HEK293 (cell line): ENCODE measurements at regions not wholly inside any gene's neighbourhood (a gene's known extent, or its start where the extent isn't known, plus 50 kb on each side); places are given as distances from the start of the nearest gene placed in this dataset.

Source experiments
- CTCF ChIA-PET: fragments of 350-600 bp; formaldehyde crosslinking; extraction: SDS; loops from one replicate; lab custom pipeline; 2021; ENCODE audit warnings: antibody characterized with exemption; lab: Yijun Ruan, JAX
- POLR2A ChIA-PET: fragments of 300-600 bp; formaldehyde crosslinking; extraction: SDS; loops from one replicate; lab custom pipeline; 2020; ENCODE audit warnings: antibody characterized with exemption, inconsistent platforms; lab: Yijun Ruan, JAX
- H3K27ac ChIP-seq: fragments of 200-500 bp; sonication (Bioruptor generic); 2 replicates; pipeline ENCODE4 v1.5.1; 2014; ENCODE audit warnings: low read depth, low read length, control low read depth, inconsistent platforms; ENCODE audit errors: extremely low read depth
- H3K36me3 ChIP-seq, 2 experiments: fragments of 200-500 bp in 1 of 2; sonication (Bioruptor generic) in 1 of 2; 1 replicate in 1 of 2; 2 replicates in 1 of 2; pipeline ENCODE4 v1.5.1; 2014 to 2017; ENCODE audit warnings: inconsistent platforms in 2 of 2, low read length in 2 of 2; ENCODE audit not compliant: control insufficient read depth in 2 of 2, insufficient read depth in 1 of 2
- H3K4me1 ChIP-seq: fragments of 200-500 bp; sonication (Bioruptor generic); 2 replicates; pipeline ENCODE4 v1.5.1; 2014; ENCODE audit warnings: mild to moderate bottlenecking, low read length, inconsistent platforms; ENCODE audit not compliant: control insufficient read depth, insufficient read depth
- H3K4me3 ChIP-seq: 2 replicates; pipeline ENCODE4 v1.5.1; 2011; ENCODE audit warnings: low read depth, mild to moderate bottlenecking, control low read depth, low read length, moderate library complexity
- H3K9me3 ChIP-seq: fragments of 200-500 bp; sonication (Bioruptor generic); 2 replicates; pipeline ENCODE4 v1.5.1; 2014; ENCODE audit warnings: low read depth, low read length, inconsistent platforms; ENCODE audit not compliant: control insufficient read depth, insufficient read depth
- BCL11B ChIP-seq: fragments of 450-650 bp; formaldehyde crosslinking; IDR thresholded peaks from 2 replicates; pipeline ENCODE4 v1.5.1; 2016; ENCODE audit warnings: low read depth, missing biosample characterization, missing genetic modification characterization
- EGR2 ChIP-seq: fragments of 450-650 bp; formaldehyde crosslinking; IDR thresholded peaks from 2 replicates; pipeline ENCODE4 v1.5.1; 2016; ENCODE audit warnings: low read depth, missing biosample characterization, missing genetic modification characterization
- GFI1B ChIP-seq: fragments of 450-650 bp; formaldehyde crosslinking; IDR thresholded peaks from 2 replicates; pipeline ENCODE4 v1.5.1; 2016; ENCODE audit warnings: missing biosample characterization, missing genetic modification characterization
- HOXD13 ChIP-seq: sonication (generic); formaldehyde crosslinking; IDR thresholded peaks from 2 replicates; pipeline ENCODE4 v1.8.0; 2022; ENCODE audit warnings: missing genetic modification reagents, borderline replicate concordance
- KLF8 ChIP-seq: fragments of 450-650 bp; formaldehyde crosslinking; IDR thresholded peaks from 2 replicates; pipeline ENCODE4 v1.5.1; 2016; ENCODE audit warnings: missing biosample characterization, missing genetic modification characterization
- OSR2 ChIP-seq: fragments of 450-650 bp; formaldehyde crosslinking; IDR thresholded peaks from 2 replicates; pipeline ENCODE4 v1.5.1; 2016; ENCODE audit warnings: missing biosample characterization, missing genetic modification characterization
- PRDM1 ChIP-seq: fragments of 450-650 bp; formaldehyde crosslinking; IDR thresholded peaks from 2 replicates; pipeline ENCODE4; 2016; ENCODE audit warnings: missing biosample characterization, missing genetic modification characterization
- RBAK ChIP-seq: fragments of 450-650 bp; formaldehyde crosslinking; IDR thresholded peaks from 2 replicates; pipeline ENCODE4 v1.5.1; 2016; ENCODE audit warnings: missing biosample characterization, missing genetic modification characterization
- REPIN1 ChIP-seq: fragments of 450-650 bp; formaldehyde crosslinking; IDR thresholded peaks from 2 replicates; pipeline ENCODE4 v1.5.1; 2017; ENCODE audit warnings: missing biosample characterization, missing genetic modification characterization, low read depth
- SP2 ChIP-seq: fragments of 450-650 bp; formaldehyde crosslinking; IDR thresholded peaks from 2 replicates; pipeline ENCODE4 v1.5.1; 2016; ENCODE audit warnings: missing biosample characterization, missing genetic modification characterization
- YY1 ChIP-seq: fragments of 450-650 bp; formaldehyde crosslinking; IDR thresholded peaks from 2 replicates; pipeline ENCODE4 v1.5.1; 2018; ENCODE audit warnings: missing biosample characterization, missing genetic modification characterization
- ZNF157 ChIP-seq: fragments of 450-650 bp; formaldehyde crosslinking; IDR thresholded peaks from 2 replicates; pipeline ENCODE4 v1.5.1; 2016; ENCODE audit warnings: missing biosample characterization, missing genetic modification characterization
- ZNF211 ChIP-seq: fragments of 450-650 bp; formaldehyde crosslinking; IDR thresholded peaks from 2 replicates; pipeline ENCODE4 v1.5.1; 2016; ENCODE audit warnings: low read depth, missing biosample characterization, missing genetic modification characterization
- ZNF311 ChIP-seq: fragments of 450-650 bp; formaldehyde crosslinking; IDR thresholded peaks from 2 replicates; pipeline ENCODE4 v1.5.1; 2017; ENCODE audit warnings: missing biosample characterization, missing genetic modification characterization, borderline replicate concordance
- ZNF354C ChIP-seq: fragments of 450-650 bp; formaldehyde crosslinking; IDR thresholded peaks from 2 replicates; pipeline ENCODE4 v1.5.1; 2016; ENCODE audit warnings: missing biosample characterization, missing genetic modification characterization, low read depth, borderline replicate concordance
- ZNF394 ChIP-seq: fragments of 450-650 bp; formaldehyde crosslinking; IDR thresholded peaks from 2 replicates; pipeline ENCODE4 v1.5.1; 2016; ENCODE audit warnings: missing biosample characterization, missing genetic modification characterization, mild to moderate bottlenecking, moderate library complexity, borderline replicate concordance
- ZNF501 ChIP-seq: fragments of 450-650 bp; formaldehyde crosslinking; IDR thresholded peaks from 2 replicates; pipeline ENCODE4 v1.5.1; 2016; ENCODE audit warnings: missing biosample characterization, missing genetic modification characterization
- ZNF548 ChIP-seq: fragments of 450-650 bp; formaldehyde crosslinking; IDR thresholded peaks from 2 replicates; pipeline ENCODE4 v1.5.1; 2016; ENCODE audit warnings: missing biosample characterization, missing genetic modification characterization
- ZNF624 ChIP-seq: fragments of 450-650 bp; formaldehyde crosslinking; IDR thresholded peaks from 2 replicates; pipeline ENCODE4 v1.5.1; 2017; ENCODE audit warnings: missing biosample characterization, missing genetic modification characterization
- ZNF629 ChIP-seq: fragments of 450-650 bp; formaldehyde crosslinking; IDR thresholded peaks from 2 replicates; pipeline ENCODE4 v1.5.1; 2017; ENCODE audit warnings: missing biosample characterization, missing genetic modification characterization
- ZNF658 ChIP-seq: fragments of 450-650 bp; formaldehyde crosslinking; IDR thresholded peaks from 2 replicates; pipeline ENCODE4; 2016; ENCODE audit warnings: missing biosample characterization, missing genetic modification characterization
- TF ChIP-seq, protein P1 (sequence below): fragments of 450-650 bp; formaldehyde crosslinking; IDR thresholded peaks from 2 replicates; pipeline ENCODE4 v1.5.1; 2016; ENCODE audit warnings: missing biosample characterization, missing genetic modification characterization
- TF ChIP-seq, protein P2 (sequence below): fragments of 450-650 bp; formaldehyde crosslinking; IDR thresholded peaks from 2 replicates; pipeline ENCODE4 v1.5.1; 2016; ENCODE audit warnings: missing biosample characterization, missing genetic modification characterization
- TF ChIP-seq, protein P3 (sequence below): sonication (generic); formaldehyde crosslinking; IDR thresholded peaks from 2 replicates; pipeline ENCODE4 v1.8.1; 2022; ENCODE audit warnings: mild to moderate bottlenecking, moderate library complexity, missing genetic modification reagents
- TF ChIP-seq, protein P4 (sequence below): fragments of 450-650 bp; formaldehyde crosslinking; IDR thresholded peaks from 2 replicates; pipeline ENCODE4; 2016; ENCODE audit warnings: missing biosample characterization, missing genetic modification characterization

DNA sequence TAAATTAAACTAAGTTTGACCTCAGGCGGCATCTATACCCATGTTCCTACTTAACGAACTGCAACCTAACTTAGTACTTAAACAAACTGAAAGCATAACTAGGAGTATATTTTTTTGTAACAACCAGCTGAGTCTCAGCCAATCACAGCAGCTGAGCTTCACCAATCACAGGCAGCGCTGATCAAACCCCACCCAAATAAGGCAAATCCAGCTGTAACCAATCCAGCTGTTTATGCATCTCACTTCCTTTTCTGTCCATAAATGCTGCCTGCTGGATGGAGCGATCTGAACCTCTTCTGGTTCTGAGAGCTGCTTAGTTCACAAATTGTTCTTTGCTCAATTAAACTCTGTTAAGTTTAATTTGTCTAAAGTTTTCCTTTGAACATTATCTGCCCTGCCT, 131.3 kb downstream of the PMP22 start (continued):
- TF ChIP-seq, protein P1, sequence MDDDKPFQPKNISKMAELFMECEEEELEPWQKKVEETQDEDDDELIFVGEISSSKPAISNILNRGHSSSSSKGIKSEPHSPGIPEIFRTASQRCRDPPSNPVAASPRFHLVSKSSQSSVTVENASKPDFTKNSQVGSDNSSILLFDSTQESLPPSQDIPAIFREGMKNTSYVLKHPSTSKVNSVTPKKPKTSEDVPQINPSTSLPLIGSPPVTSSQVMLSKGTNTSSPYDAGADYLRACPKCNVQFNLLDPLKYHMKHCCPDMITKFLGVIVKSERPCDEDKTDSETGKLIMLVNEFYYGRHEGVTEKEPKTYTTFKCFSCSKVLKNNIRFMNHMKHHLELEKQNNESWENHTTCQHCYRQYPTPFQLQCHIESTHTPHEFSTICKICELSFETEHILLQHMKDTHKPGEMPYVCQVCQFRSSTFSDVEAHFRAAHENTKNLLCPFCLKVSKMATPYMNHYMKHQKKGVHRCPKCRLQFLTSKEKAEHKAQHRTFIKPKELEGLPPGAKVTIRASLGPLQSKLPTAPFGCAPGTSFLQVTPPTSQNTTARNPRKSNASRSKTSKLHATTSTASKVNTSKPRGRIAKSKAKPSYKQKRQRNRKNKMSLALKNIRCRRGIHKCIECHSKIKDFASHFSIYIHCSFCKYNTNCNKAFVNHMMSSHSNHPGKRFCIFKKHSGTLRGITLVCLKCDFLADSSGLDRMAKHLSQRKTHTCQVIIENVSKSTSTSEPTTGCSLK (tag by site-specific recombination), result no peak
- TF ChIP-seq, protein P2, sequence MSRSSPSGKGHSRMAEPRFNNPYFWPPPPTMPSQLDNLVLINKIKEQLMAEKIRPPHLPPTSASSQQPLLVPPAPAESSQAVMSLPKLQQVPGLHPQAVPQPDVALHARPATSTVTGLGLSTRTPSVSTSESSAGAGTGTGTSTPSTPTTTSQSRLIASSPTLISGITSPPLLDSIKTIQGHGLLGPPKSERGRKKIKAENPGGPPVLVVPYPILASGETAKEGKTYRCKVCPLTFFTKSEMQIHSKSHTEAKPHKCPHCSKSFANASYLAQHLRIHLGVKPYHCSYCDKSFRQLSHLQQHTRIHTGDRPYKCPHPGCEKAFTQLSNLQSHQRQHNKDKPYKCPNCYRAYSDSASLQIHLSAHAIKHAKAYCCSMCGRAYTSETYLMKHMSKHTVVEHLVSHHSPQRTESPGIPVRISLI (tag by site-specific recombination), result no peak
- no peak for TF ChIP-seq ZNF354C
- no peak for TF ChIP-seq ZNF658 (tag by site-specific recombination)
- TF ChIP-seq BCL11B (tag by site-specific recombination), result no peak
- no peak for TF ChIP-seq ZNF211 (tag by site-specific recombination)
- TF ChIP-seq ZNF394 (tag by site-specific recombination), result no peak
- TF ChIP-seq OSR2 (tag by site-specific recombination), result no peak
- TF ChIP-seq ZNF501 (tag by site-specific recombination), result no peak
- TF ChIP-seq, protein P3, sequence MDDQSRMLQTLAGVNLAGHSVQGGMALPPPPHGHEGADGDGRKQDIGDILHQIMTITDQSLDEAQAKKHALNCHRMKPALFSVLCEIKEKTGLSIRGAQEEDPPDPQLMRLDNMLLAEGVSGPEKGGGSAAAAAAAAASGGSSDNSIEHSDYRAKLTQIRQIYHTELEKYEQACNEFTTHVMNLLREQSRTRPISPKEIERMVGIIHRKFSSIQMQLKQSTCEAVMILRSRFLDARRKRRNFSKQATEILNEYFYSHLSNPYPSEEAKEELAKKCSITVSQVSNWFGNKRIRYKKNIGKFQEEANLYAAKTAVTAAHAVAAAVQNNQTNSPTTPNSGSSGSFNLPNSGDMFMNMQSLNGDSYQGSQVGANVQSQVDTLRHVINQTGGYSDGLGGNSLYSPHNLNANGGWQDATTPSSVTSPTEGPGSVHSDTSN (CRISPR knock-in tag), result no peak
- TF ChIP-seq REPIN1 (tag by site-specific recombination), result no peak
- no peak for TF ChIP-seq ZNF157 (tag by site-specific recombination)

DNA sequence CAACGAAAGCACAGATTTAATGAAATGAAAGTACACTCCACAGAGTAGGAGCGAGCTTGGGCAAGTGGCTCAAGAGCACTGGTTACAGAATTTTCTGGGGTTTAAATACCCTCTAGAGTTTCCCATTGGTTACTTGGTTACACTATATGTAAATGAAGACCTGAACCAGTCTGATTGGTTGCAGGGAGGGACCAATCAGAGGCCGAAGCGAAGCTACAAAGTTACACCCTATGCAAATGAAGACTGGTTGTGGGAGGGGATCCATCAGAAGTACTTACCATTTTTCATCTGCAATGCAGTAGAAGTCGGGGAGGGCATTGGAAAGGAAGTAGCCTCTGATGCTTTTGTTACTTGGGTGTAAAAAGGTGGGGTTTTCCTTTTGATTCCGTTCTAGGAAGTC, 132.0 kb downstream of the PMP22 start:
- ChIA-PET CTCF (interaction anchor here (0.6 kb wide), 1 partner anchor 19 kb away, joined by 4 read pairs; no protein-coding TSS in a partner anchor), POLR2A (no interaction called here)
- Histone ChIP-seq H3K27ac (no peak overlapping the region), H3K9me3 (no peaks in the 10 kb centered on the region), H3K36me3 (no peaks in the 10 kb centered on the region), H3K4me3 (no peak overlapping the region), H3K4me1 (no peaks in the 10 kb centered on the region)
- TF ChIP-seq KLF8 (no peak), SP2 (tag by site-specific recombination) (no peak), PRDM1 (tag by site-specific recombination) (no peak), ZNF548 (tag by site-specific recombination) (no peak), ZNF629 (tag by site-specific recombination) (no peak), ZNF624 (tag by site-specific recombination) (no peak), YY1 (no peak), EGR2 (tag by site-specific recombination) (no peak), RBAK (tag by site-specific recombination) (no peak), ZNF311 (tag by site-specific recombination) (no peak), GFI1B (tag by site-specific recombination) (no peak), HOXD13 (CRISPR knock-in tag) (no peak)
- TF ChIP-seq, protein P4, sequence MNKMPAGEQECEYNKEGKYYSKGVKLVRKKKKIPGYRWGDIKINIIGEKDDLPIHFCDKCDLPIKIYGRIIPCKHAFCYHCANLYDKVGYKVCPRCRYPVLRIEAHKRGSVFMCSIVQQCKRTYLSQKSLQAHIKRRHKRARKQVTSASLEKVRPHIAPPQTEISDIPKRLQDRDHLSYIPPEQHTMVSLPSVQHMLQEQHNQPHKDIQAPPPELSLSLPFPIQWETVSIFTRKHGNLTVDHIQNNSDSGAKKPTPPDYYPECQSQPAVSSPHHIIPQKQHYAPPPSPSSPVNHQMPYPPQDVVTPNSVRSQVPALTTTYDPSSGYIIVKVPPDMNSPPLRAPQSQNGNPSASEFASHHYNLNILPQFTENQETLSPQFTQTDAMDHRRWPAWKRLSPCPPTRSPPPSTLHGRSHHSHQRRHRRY (tag by site-specific recombination), result no peak
